ENCODE measurements at regions not wholly inside any gene's neighbourhood (a gene's known extent, or its start where the extent isn't known, plus 50 kb on each side); places are given as distances from the start of the nearest gene placed in this dataset.

- H3K79me2 ChIP-seq (ENCODE audit: control insufficient read depth, low read length), result no peaks in the 10 kb centered on the region
- no peaks in the 10 kb centered on the region for H3K9me3 ChIP-seq (ENCODE audit: control insufficient read depth, insufficient read depth, low read length)
- no peak overlapping the region for H3K4me3 ChIP-seq (ENCODE audit: low read length)
- H3K4me2 ChIP-seq (ENCODE audit: low read length), result no peak overlapping the region
- no peaks in the 10 kb centered on the region for H3F3A ChIP-seq (ENCODE audit: control insufficient read depth, insufficient read depth)
- no peaks in the 10 kb centered on the region for H3K27me3 ChIP-seq (ENCODE audit: control insufficient read depth, low read length)
- H3K4me1 ChIP-seq (ENCODE audit: control insufficient read depth, low read length), result no peaks in the 10 kb centered on the region
- TF ChIP-seq EZH2phosphoT487 (IDR thresholded peaks at IDR 0.05; ENCODE audit: borderline replicate concordance, low read length) (no peak), CTCF (IDR thresholded peaks at IDR 0.05; ENCODE audit: low read depth, low read length, poor library complexity, severe bottlenecking) (no peak)
- no peaks in the 10 kb centered on the region for H3K9me2 ChIP-seq (replicated peaks; ENCODE audit: control insufficient read depth, low read length)
- H3K27ac ChIP-seq (ENCODE audit: low read depth, low read length), result no peak overlapping the region
- no peaks in the 10 kb centered on the region for H4K20me1 ChIP-seq (ENCODE audit: control insufficient read depth, insufficient read depth, low read depth, low read length)
- no peaks in the 10 kb centered on the region for H3K36me3 ChIP-seq (ENCODE audit: control insufficient read depth, low read length)
Observed at GRCh38 chr13:90532861-90533492, 814.5 kb upstream of the MIR17HG start.

- Histone ChIP-seq H3K9me3 (ENCODE audit: control insufficient read depth, insufficient read depth, low read length) (no peaks in the 10 kb centered on the region), H3K27me3 (ENCODE audit: control insufficient read depth, low read length) (no peaks in the 10 kb centered on the region), H3K4me2 (ENCODE audit: low read length) (no peak overlapping the region), H3F3A (ENCODE audit: control insufficient read depth, insufficient read depth) (no peaks in the 10 kb centered on the region), H3K79me2 (ENCODE audit: control insufficient read depth, low read length) (no peaks in the 10 kb centered on the region), H3K36me3 (ENCODE audit: control insufficient read depth, low read length) (no peaks in the 10 kb centered on the region), H3K9me2 (replicated peaks; ENCODE audit: control insufficient read depth, low read length) (no peaks in the 10 kb centered on the region), H3K4me3 (ENCODE audit: low read length) (no peak overlapping the region), H3K4me1 (ENCODE audit: control insufficient read depth, low read length) (no peaks in the 10 kb centered on the region), H3K27ac (ENCODE audit: low read depth, low read length) (no peak overlapping the region), H4K20me1 (ENCODE audit: control insufficient read depth, insufficient read depth, low read depth, low read length) (no peaks in the 10 kb centered on the region)
- no peak for TF ChIP-seq CTCF (IDR thresholded peaks at IDR 0.05; ENCODE audit: low read depth, low read length, poor library complexity, severe bottlenecking)
- no peak for TF ChIP-seq EZH2phosphoT487 (IDR thresholded peaks at IDR 0.05; ENCODE audit: borderline replicate concordance, low read length)
Observed at GRCh38 chr13:90533866-90534265, 813.6 kb upstream of the MIR17HG start.

- Histone ChIP-seq H3K4me3 (ENCODE audit: low read length) (no peak overlapping the region), H4K20me1 (ENCODE audit: control insufficient read depth, insufficient read depth, low read depth, low read length) (no peaks in the 10 kb centered on the region), H3K79me2 (ENCODE audit: control insufficient read depth, low read length) (no peaks in the 10 kb centered on the region), H3K4me2 (ENCODE audit: low read length) (no peak overlapping the region), H3K9me3 (ENCODE audit: control insufficient read depth, insufficient read depth, low read length) (no peaks in the 10 kb centered on the region), H3F3A (ENCODE audit: control insufficient read depth, insufficient read depth) (no peaks in the 10 kb centered on the region), H3K27ac (ENCODE audit: low read depth, low read length) (no peak overlapping the region), H3K36me3 (ENCODE audit: control insufficient read depth, low read length) (no peaks in the 10 kb centered on the region), H3K27me3 (ENCODE audit: control insufficient read depth, low read length) (no peaks in the 10 kb centered on the region), H3K9me2 (replicated peaks; ENCODE audit: control insufficient read depth, low read length) (no peaks in the 10 kb centered on the region), H3K4me1 (ENCODE audit: control insufficient read depth, low read length) (no peaks in the 10 kb centered on the region)
- no peak for TF ChIP-seq EZH2phosphoT487 (IDR thresholded peaks at IDR 0.05; ENCODE audit: borderline replicate concordance, low read length)
- no peak for TF ChIP-seq CTCF (IDR thresholded peaks at IDR 0.05; ENCODE audit: low read depth, low read length, poor library complexity, severe bottlenecking)
Observed at GRCh38 chr13:90534617-90535370, 812.7 kb upstream of the MIR17HG start.
